K562 (cell line): ENCODE measurements at regions not wholly inside any gene's neighbourhood (a gene's known extent, or its start where the extent isn't known, plus 50 kb on each side); places are given as distances from the start of the nearest gene placed in this dataset.

Experiments used
- ATAC-seq: fragments of 200-7000 bp; cut with Tn5 transposase; 3 replicates; pipeline ENCODE4 v1.9.1; 2020; ENCODE audit warnings: moderate library complexity
- BruUV-seq: library from RNA; stranded (reverse); fragments of 400-500 nt; replicated peaks from 2 replicates; lab custom pipeline; 2021; lab: Mats Ljungman, UMichigan
- CTCF ChIA-PET: fragments of 300-600 bp; formaldehyde crosslinking; extraction: SDS; loops from one replicate; lab custom pipeline; 2021; ENCODE audit warnings: low intra/inter-chr PET ratio; lab: Yijun Ruan, JAX
- POLR2A ChIA-PET: fragments of 300-600, 350-650 bp; sonication (Branson Sonifier 250); formaldehyde crosslinking; extraction: SDS; loops from one replicate; lab custom pipeline; 2021; ENCODE audit warnings: antibody characterized with exemption, inconsistent platforms; lab: Yijun Ruan, JAX
- DNase-seq, 4 experiments: peaks; one replicate each; pipeline versions ENCODE4 v3.0.0 to v3.0.0-alpha.2; 2011 to 2018; ENCODE audit warnings: low spot score in 3 of 4, mixed read lengths in 3 of 4; ENCODE audit errors: extremely low read depth in 1 of 4
- FAIRE-seq: peaks from 2 replicates; lab custom pipeline; 2011; peaks lifted over from hg19 to GRCh38; lab: Jason Lieb, UNC
- H2AFZ ChIP-seq: 2 replicates; pipeline ENCODE4 v1.6.0; 2011; ENCODE audit warnings: low read depth, low read length, control low read depth, inconsistent platforms
- H3K27ac ChIP-seq: fragments of 200-600 bp; 3 replicates; pipeline ENCODE4 v1.8.0; 2011; ENCODE audit warnings: low read depth, mild to moderate bottlenecking, control low read depth, inconsistent platforms, low read length, moderate library complexity, mixed read lengths; ENCODE audit errors: extremely low read depth
- H3K27me3 ChIP-seq, 2 experiments: fragments of 300-600 bp in 1 of 2; 2 replicates in 1 of 2; 3 replicates in 1 of 2; pipeline versions ENCODE4 v1.6.0 to v1.8.0; 2011; ENCODE audit warnings: inconsistent platforms in 2 of 2, low read length in 2 of 2, mild to moderate bottlenecking in 1 of 2, mixed read lengths in 1 of 2, moderate library complexity in 1 of 2; ENCODE audit not compliant: control insufficient read depth in 2 of 2, insufficient read depth in 2 of 2
- H3K36me3 ChIP-seq: fragments of 300-600 bp; 3 replicates; pipeline ENCODE4 v1.8.0; 2011; ENCODE audit warnings: mild to moderate bottlenecking, low read length, inconsistent platforms; ENCODE audit not compliant: control insufficient read depth, insufficient read depth
- H3K4me1 ChIP-seq, 2 experiments: fragments of 200-600 bp in 1 of 2; replicated peaks in 1 of 2; 2 replicates in 1 of 2; 3 replicates in 1 of 2; pipeline versions ENCODE4 v1.5.1 to v1.8.0; 2011; ENCODE audit warnings: inconsistent platforms in 2 of 2, low read length in 2 of 2, mild to moderate bottlenecking in 1 of 2, mixed read lengths in 1 of 2, moderate library complexity in 1 of 2; ENCODE audit not compliant: control insufficient read depth in 2 of 2, insufficient read depth in 2 of 2
- H3K4me2 ChIP-seq: 2 replicates; pipeline ENCODE4 v1.6.1; 2011; ENCODE audit warnings: low read length, control low read depth, inconsistent platforms, mixed read lengths; ENCODE audit not compliant: insufficient read depth
- H3K4me3 ChIP-seq: fragments of 200-600 bp; sonication (generic), shearing (Covaris generic); 2 replicates; pipeline ENCODE4 v1.5.1; 2016; ENCODE audit warnings: control low read depth, inconsistent platforms
- H3K79me2 ChIP-seq: fragments of 200-600 bp; 3 replicates; pipeline ENCODE4 v1.8.0; 2011; ENCODE audit warnings: low read length, inconsistent platforms; ENCODE audit not compliant: control insufficient read depth, insufficient read depth
- H3K9ac ChIP-seq, 2 experiments: 2 replicates each; pipeline versions ENCODE4 v1.6.0 to v1.6.1; 2011; ENCODE audit warnings: low read depth in 2 of 2, low read length in 2 of 2, control low read depth in 1 of 2, inconsistent platforms in 1 of 2, mild to moderate bottlenecking in 1 of 2, mixed read lengths in 1 of 2; ENCODE audit not compliant: insufficient read depth in 1 of 2
- H3K9me1 ChIP-seq: one replicate; pipeline ENCODE4 v1.6.0; 2011; ENCODE audit warnings: inconsistent platforms, mild to moderate bottlenecking, low read length, moderate library complexity; ENCODE audit not compliant: control insufficient read depth, insufficient read depth
- H3K9me3 ChIP-seq: replicated peaks from 2 replicates; pipeline ENCODE4 v1.5.1; 2011; ENCODE audit warnings: low read depth, low read length, inconsistent platforms; ENCODE audit not compliant: control insufficient read depth, insufficient read depth
- H4K20me1 ChIP-seq: replicated peaks from 2 replicates; pipeline ENCODE4 v1.6.1; 2011; ENCODE audit warnings: low read length, inconsistent platforms, mixed read lengths; ENCODE audit not compliant: control insufficient read depth, insufficient read depth
- BRCA1 ChIP-seq, 2 experiments: fragments of 450-650 bp in 1 of 2; sonication (generic) in 1 of 2; formaldehyde crosslinking in 1 of 2; IDR thresholded peaks; 2 replicates each; pipeline versions ENCODE4 v1.5.0 to v1.6.1; 2017 to 2020; ENCODE audit warnings: mild to moderate bottlenecking in 1 of 2, missing genetic modification reagents in 1 of 2
- FOXK2 ChIP-seq, 2 experiments: fragments of 450-650 bp; IDR thresholded peaks in 1 of 2; conservative IDR thresholded peaks in 1 of 2; 2 replicates each; pipeline ENCODE4 v1.6.1; 2016; ENCODE audit warnings: low read depth in 2 of 2, mild to moderate bottlenecking in 1 of 2
- HNRNPH1 ChIP-seq: fragments of 200-400 bp; formaldehyde crosslinking; optimal IDR thresholded peaks from 2 replicates; pipeline ENCODE3; 2017; ENCODE audit warnings: low read depth, mild to moderate bottlenecking, low read length, moderate library complexity
- NFXL1 ChIP-seq: fragments of 450-650 bp; formaldehyde crosslinking; IDR thresholded peaks from 2 replicates; pipeline ENCODE4 v1.4.0; 2021; ENCODE audit warnings: mild to moderate bottlenecking
- PTBP1 ChIP-seq: fragments of 200-400 bp; formaldehyde crosslinking; IDR thresholded peaks from 2 replicates; pipeline ENCODE4 v1.6.1; 2017; ENCODE audit warnings: low read depth, low read length
- WHSC1 ChIP-seq: IDR thresholded peaks from one replicate; pipeline ENCODE4 v1.6.1; 2012; ENCODE audit warnings: low read length, control low read depth, inconsistent platforms
- ZBTB1 ChIP-seq: sonication (generic); formaldehyde crosslinking; IDR thresholded peaks from 2 replicates; pipeline ENCODE4 v1.8.1; 2023; ENCODE audit warnings: missing genetic modification reagents, low read depth, mild to moderate bottlenecking, borderline replicate concordance
- ZC3H8 ChIP-seq: fragments of 450-650 bp; IDR thresholded peaks from 2 replicates; pipeline ENCODE4 v1.6.1; 2017
- ZNF778 ChIP-seq: fragments of 450-650 bp; formaldehyde crosslinking; IDR thresholded peaks from 2 replicates; pipeline ENCODE4 v1.4.0; 2020; ENCODE audit warnings: mild to moderate bottlenecking, moderate library complexity
- WGBS: fragments of 100-300 bp; shearing (Covaris generic); methylation state at CpG from one replicate; pipeline ENCODE4 v1.1.6; 2016; ENCODE audit warnings: low coverage, mixed read lengths; ENCODE audit not compliant: insufficient coverage; ENCODE audit errors: missing lambda C conversion rate; 5-methylcytosine and 5-hydroxymethylcytosine counted together
- in situ Hi-C: fragments of 300-500 bp; cut with MboI; formaldehyde crosslinking; loops from 4 replicates; pipeline ENCODE4 v1.15.0; 2018; ENCODE audit warnings: inconsistent platforms, mixed read lengths
- intact Hi-C: fragments of 100-400 bp; cut with micrococcal nuclease; formaldehyde crosslinking; loops from 2 replicates; pipeline ENCODE4 v1.14.2; 2022
- TF ChIP-seq, protein P1 (sequence below), 3 experiments: fragments of 200-800 bp in 1 of 3; sonication (Bioruptor generic) in 1 of 3; sonication (generic) in 1 of 3; formaldehyde crosslinking in 1 of 3; IDR thresholded peaks; 2 replicates each; pipeline versions ENCODE4 v1.6.1 to v1.8.0; 2016 to 2022; ENCODE audit warnings: mild to moderate bottlenecking in 2 of 3, missing compliant biosample characterization in 2 of 3, missing genetic modification characterization in 2 of 3, missing genetic modification reagents in 1 of 3
- TF ChIP-seq, protein P2 (sequence below), 2 experiments: fragments of 450-650 bp; conservative IDR thresholded peaks; 2 replicates each; pipeline ENCODE4 v1.6.1; 2017; ENCODE audit warnings: mild to moderate bottlenecking in 2 of 2, moderate library complexity in 2 of 2
- TF ChIP-seq, protein P3 (sequence below): fragments of 200-800 bp; sonication (Bioruptor generic); IDR thresholded peaks from 2 replicates; pipeline ENCODE4 v1.6.1; 2017; ENCODE audit warnings: missing genetic modification characterization, missing compliant biosample characterization

DNA sequence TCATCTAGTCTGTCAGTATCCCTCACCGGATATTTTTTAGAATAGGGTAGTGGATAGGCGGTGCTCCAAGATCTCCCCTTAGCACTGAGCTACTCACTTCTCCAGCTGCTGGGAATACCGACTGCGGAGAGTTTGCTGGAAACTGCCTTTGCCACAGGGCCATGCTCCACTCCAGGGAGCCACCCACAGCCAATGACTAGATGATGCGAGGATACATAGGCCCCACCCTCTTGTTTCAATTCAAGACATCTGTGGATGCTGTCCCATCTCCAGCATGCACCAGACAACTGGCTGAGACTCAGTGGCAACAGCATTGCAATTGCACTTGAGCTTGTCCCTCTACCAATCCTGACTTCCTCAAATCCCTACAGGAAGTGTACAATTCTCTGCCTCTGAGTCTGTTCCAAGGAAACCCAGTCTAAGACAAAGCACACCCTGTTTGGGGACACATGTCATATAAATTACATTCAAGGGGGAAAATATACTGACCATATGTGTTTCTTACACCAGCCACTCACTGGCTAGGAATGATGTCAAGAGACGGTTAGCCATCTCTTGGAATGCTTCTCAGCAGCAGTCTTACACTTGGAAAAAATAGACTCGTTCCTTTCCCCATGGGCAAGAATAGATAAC is 312.6 kb upstream of the KIF2A start:
- H3K9me1 ChIP-seq: no peaks in the 10 kb centered on the region
- no peaks in the 10 kb centered on the region for H3K9me3 ChIP-seq

DNA sequence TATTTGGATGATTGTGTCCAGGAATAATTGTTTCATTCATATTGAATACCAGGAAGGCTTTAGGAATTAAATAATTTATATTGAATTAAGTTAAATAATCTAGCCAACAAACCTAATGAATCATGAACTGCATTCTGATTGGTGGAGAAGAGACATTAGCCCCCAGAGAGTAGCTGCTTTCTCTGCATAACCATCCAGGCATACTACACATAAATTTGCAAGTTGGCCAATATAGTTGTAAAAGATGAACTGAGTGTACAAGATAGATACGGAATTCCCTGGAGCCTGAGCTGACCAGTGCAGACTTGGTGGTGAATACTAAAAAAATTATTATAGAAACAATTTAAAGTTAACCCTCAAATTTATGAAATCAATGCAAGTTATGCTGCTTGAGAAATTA is 311.8 kb upstream of the KIF2A start:
- Histone ChIP-seq H3K4me3 (no peak overlapping the region), H3K27ac (no peak overlapping the region), H3K79me2 (no peaks in the 10 kb centered on the region), H3K4me1 (no peaks in the 10 kb centered on the region), H3K27me3 (no peaks in the 10 kb centered on the region), H3K9me3 (no peaks in the 10 kb centered on the region), H3K36me3 (no peaks in the 10 kb centered on the region), H3K4me2 (no peak overlapping the region), H4K20me1 (no peaks in the 10 kb centered on the region), H3K9me1 (no peaks in the 10 kb centered on the region), H3K9ac (no peak overlapping the region), H2AFZ (no peak overlapping the region)
- 0% methylated on average over 1 of the region's 1 CpG for WGBS
- ATAC-seq: no peak
- BruUV-seq: no TSS peak
- no peak for FAIRE-seq
- no peak for DNase-seq
- ChIA-PET CTCF (no interaction called here), POLR2A (no interaction called here)
- intact Hi-C loops: no loop called here
- in situ Hi-C loops: no loop called here
- TF ChIP-seq, protein P1, sequence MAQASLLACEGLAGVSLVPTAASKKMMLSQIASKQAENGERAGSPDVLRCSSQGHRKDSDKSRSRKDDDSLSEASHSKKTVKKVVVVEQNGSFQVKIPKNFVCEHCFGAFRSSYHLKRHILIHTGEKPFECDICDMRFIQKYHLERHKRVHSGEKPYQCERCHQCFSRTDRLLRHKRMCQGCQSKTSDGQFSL (CRISPR knock-in tag; IDR thresholded peaks at IDR 0.05): no peak
- TF ChIP-seq, protein P1 (tag; IDR thresholded peaks at IDR 0.05): no peak
- TF ChIP-seq ZNF778 (no peak), WHSC1 (no peak), BRCA1 (IDR thresholded peaks at IDR 0.05) (no peak), BRCA1 (CRISPR knock-in tag; IDR thresholded peaks at IDR 0.05) (no peak), ZBTB1 (CRISPR knock-in tag) (no peak), ZC3H8 (no peak), PTBP1 (no peak)
- TF ChIP-seq, protein P2, sequence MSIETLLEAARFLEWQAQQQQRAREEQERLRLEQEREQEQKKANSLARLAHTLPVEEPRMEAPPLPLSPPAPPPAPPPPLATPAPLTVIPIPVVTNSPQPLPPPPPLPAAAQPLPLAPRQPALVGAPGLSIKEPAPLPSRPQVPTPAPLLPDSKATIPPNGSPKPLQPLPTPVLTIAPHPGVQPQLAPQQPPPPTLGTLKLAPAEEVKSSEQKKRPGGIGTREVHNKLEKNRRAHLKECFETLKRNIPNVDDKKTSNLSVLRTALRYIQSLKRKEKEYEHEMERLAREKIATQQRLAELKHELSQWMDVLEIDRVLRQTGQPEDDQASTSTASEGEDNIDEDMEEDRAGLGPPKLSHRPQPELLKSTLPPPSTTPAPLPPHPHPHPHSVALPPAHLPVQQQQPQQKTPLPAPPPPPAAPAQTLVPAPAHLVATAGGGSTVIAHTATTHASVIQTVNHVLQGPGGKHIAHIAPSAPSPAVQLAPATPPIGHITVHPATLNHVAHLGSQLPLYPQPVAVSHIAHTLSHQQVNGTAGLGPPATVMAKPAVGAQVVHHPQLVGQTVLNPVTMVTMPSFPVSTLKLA (conservative IDR thresholded peaks at IDR 0.05): no peak

More for the DNA sequence above, 312.6 kb upstream of the KIF2A start:
- no TSS peak for BruUV-seq
- CTCF ChIA-PET: no interaction called here
- no peaks in the 10 kb centered on the region for H3K36me3 ChIP-seq
- DNase-seq (no peak), FAIRE-seq (no peak), ATAC-seq (no peak)
- no peaks in the 10 kb centered on the region for H4K20me1 ChIP-seq
- POLR2A ChIA-PET: no interaction called here
- in situ Hi-C loops (no loop called here), intact Hi-C loops (no loop called here)
- no peaks in the 10 kb centered on the region for H3K27me3 ChIP-seq
- no peak overlapping the region for H2AFZ ChIP-seq
- H3K9ac ChIP-seq: no peak overlapping the region
- H3K79me2 ChIP-seq: no peaks in the 10 kb centered on the region
- no peak overlapping the region for H3K27ac ChIP-seq
- no peak overlapping the region for H3K4me3 ChIP-seq
- 1% methylated on average over 7 of the region's 7 CpGs for WGBS
- H3K4me1 ChIP-seq: no peaks in the 10 kb centered on the region
- TF ChIP-seq NFXL1 (CRISPR knock-in tag) (no peak), HNRNPH1 (no peak), FOXK2 (conservative IDR thresholded peaks at IDR 0.05 in 1 of 2, IDR thresholded peaks at IDR 0.05 in 1 of 2; ENCODE audit: low read depth in 2 of 2) (no peak)
- TF ChIP-seq, protein P3, sequence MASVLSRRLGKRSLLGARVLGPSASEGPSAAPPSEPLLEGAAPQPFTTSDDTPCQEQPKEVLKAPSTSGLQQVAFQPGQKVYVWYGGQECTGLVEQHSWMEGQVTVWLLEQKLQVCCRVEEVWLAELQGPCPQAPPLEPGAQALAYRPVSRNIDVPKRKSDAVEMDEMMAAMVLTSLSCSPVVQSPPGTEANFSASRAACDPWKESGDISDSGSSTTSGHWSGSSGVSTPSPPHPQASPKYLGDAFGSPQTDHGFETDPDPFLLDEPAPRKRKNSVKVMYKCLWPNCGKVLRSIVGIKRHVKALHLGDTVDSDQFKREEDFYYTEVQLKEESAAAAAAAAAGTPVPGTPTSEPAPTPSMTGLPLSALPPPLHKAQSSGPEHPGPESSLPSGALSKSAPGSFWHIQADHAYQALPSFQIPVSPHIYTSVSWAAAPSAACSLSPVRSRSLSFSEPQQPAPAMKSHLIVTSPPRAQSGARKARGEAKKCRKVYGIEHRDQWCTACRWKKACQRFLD (CRISPR knock-in tag): no peak
- H3K4me2 ChIP-seq: no peak overlapping the region
